ENCODE measurements at regions not wholly inside any gene's neighbourhood (a gene's known extent, or its start where the extent isn't known, plus 50 kb on each side); places are given as distances from the start of the nearest gene placed in this dataset.

- no peak overlapping the region for H3K27ac ChIP-seq
- no peak for TF ChIP-seq CTCF (conservative IDR thresholded peaks at IDR 0.05)
Measured at GRCh38 chr5:10842823-10843222, 81.8 kb upstream of the DAP start.

DNA sequence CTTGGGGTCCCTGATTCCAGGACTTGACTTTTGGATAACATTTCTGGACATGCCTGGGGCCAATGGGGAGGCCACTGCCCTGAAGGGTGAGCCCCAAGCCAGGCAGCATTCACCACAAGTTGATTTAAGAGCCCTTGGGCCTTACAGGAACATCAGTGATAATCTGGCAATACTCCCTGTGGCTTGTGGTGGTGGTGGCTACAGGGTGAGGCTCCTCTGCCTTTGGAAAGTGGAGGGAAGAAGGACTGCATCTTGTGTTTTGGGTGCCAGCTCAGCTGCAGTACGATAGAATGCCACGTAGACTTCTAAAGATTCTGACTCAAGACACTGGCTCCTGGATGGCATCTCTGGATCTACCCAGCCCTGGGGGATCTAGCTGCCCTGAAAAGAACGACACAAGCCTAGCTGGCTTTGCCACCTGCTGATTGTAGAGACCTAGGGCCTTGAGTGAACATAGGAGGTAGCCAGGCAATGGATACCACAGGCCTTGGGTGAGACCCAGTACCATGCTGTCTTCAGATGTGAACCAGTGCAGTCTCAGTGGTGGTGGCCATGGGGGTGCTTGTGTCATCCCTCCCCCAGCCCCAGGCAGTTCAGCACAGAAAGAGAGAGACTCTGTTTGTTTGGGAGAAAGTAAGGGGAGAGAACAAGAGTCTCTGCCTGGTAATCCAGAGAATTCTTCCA lies 79.0 kb upstream of the DAP start:
- TF ChIP-seq CTCF (conservative IDR thresholded peaks at IDR 0.05) = no peak
- H3K27ac ChIP-seq = no peak overlapping the region

GRCh38 chr5:10839118-10839517 lies 78.1 kb upstream of the DAP start:
- no peak for TF ChIP-seq CTCF (conservative IDR thresholded peaks at IDR 0.05)
- no peak overlapping the region for H3K27ac ChIP-seq

GRCh38 chr5:10838038-10838437 lies 77.0 kb upstream of the DAP start:
- no peak for TF ChIP-seq CTCF (conservative IDR thresholded peaks at IDR 0.05)

DNA sequence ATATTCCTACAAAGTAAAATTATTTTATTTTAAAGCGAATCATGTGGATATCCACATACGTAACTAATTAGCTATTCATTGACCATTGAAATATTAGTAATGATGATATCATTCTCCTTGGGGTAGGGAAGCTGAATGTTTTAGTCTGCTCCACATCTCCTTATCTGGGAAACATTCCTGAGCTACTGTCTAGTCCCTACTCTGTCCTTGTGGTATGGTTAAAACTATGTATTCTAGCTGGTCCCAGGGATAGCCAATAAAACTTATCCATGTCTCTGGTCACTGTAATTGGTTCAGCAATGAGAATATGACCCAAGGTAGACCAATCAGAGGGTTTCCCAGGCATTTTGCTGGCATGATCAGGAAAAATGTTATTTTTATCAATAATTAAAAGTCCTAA lies 76.0 kb upstream of the DAP start:
- no peak for TF ChIP-seq CTCF (conservative IDR thresholded peaks at IDR 0.05)
- no peak overlapping the region for H3K27ac ChIP-seq

More at GRCh38 chr5:10838038-10838437, 77.0 kb upstream of the DAP start:
- no peak overlapping the region for H3K27ac ChIP-seq

DNA sequence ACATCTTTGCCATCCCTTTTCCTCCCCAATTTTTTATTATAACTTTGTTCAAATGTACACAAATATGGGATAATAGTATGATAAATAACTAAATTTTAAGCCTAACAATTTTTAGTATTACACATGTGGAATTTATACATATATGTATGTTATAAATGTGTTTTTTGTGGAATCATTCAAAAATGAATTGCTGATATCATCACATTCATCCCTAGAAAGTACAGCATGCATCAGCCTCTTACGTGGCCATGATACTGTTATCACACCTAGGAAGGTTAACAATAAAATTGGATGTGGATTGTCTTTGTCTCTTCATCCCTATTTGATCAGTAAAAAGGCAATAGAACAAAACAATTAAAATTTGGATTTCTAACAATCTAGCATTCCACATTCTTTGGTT lies 73.7 kb upstream of the DAP start:
- TF ChIP-seq CTCF (conservative IDR thresholded peaks at IDR 0.05) = no peak
- H3K27ac ChIP-seq = no peak overlapping the region

- TF ChIP-seq CTCF (conservative IDR thresholded peaks at IDR 0.05) = no peak
- H3K27ac ChIP-seq = peak overlapping the region; percentile 3
Measured at GRCh38 chr5:10832987-10833386, 72.0 kb upstream of the DAP start.
